ENCODE measurements at regions not wholly inside any gene's neighbourhood (a gene's known extent, or its start where the extent isn't known, plus 50 kb on each side); places are given as distances from the start of the nearest gene placed in this dataset.

- Histone ChIP-seq H3K79me2 (ENCODE audit: insufficient read depth, low read length) (no peaks in the 10 kb centered on the region), H3K27me3 (ENCODE audit: insufficient read depth, low read length) (no peaks in the 10 kb centered on the region), H3K9me2 (ENCODE audit: low read depth, low read length) (no peaks in the 10 kb centered on the region), H3K4me1 (ENCODE audit: insufficient read depth, low read length, severe bottlenecking) (no peaks in the 10 kb centered on the region), H3F3A (ENCODE audit: insufficient read depth, low read length) (no peaks in the 10 kb centered on the region), H3K4me2 (ENCODE audit: low read length) (no peak overlapping the region), H4K20me1 (ENCODE audit: insufficient read depth, low read length) (no peaks in the 10 kb centered on the region), H3K36me3 (ENCODE audit: insufficient read depth, low read length) (no peaks in the 10 kb centered on the region), H3K9me3 (ENCODE audit: low read length) (no peaks in the 10 kb centered on the region), H3K27ac (ENCODE audit: low read depth, low read length, poor library complexity, severe bottlenecking) (no peak overlapping the region), H3K9ac (ENCODE audit: low read length) (no peak overlapping the region), H2AFZ (ENCODE audit: low read length) (no peak overlapping the region), H3K4me3 (ENCODE audit: low read depth, low read length, poor library complexity, severe bottlenecking) (no peak overlapping the region)
- TF ChIP-seq CTCF (IDR thresholded peaks at IDR 0.05; ENCODE audit: low read length) = no peak
- no peak for TF ChIP-seq EZH2 (IDR thresholded peaks at IDR 0.05; ENCODE audit: borderline replicate concordance, low read length)
Measured at GRCh38 chr22:27274770-27275449, 526.6 kb downstream of the MN1 start.

GRCh38 chr22:27278946-27279345 lies 522.6 kb downstream of the MN1 start:
- Histone ChIP-seq H3K4me3 (ENCODE audit: low read depth, low read length, poor library complexity, severe bottlenecking) (no peak overlapping the region), H4K20me1 (ENCODE audit: insufficient read depth, low read length) (no peaks in the 10 kb centered on the region), H3K27me3 (ENCODE audit: insufficient read depth, low read length) (no peaks in the 10 kb centered on the region), H3K4me2 (ENCODE audit: low read length) (no peak overlapping the region), H3K4me1 (ENCODE audit: insufficient read depth, low read length, severe bottlenecking) (no peaks in the 10 kb centered on the region), H3K27ac (ENCODE audit: low read depth, low read length, poor library complexity, severe bottlenecking) (no peak overlapping the region), H3K9me2 (ENCODE audit: low read depth, low read length) (no peaks in the 10 kb centered on the region), H2AFZ (ENCODE audit: low read length) (no peak overlapping the region), H3K36me3 (ENCODE audit: insufficient read depth, low read length) (no peaks in the 10 kb centered on the region), H3K9ac (ENCODE audit: low read length) (no peak overlapping the region), H3K9me3 (ENCODE audit: low read length) (no peaks in the 10 kb centered on the region), H3F3A (ENCODE audit: insufficient read depth, low read length) (no peaks in the 10 kb centered on the region), H3K79me2 (ENCODE audit: insufficient read depth, low read length) (no peaks in the 10 kb centered on the region)
- TF ChIP-seq EZH2 (IDR thresholded peaks at IDR 0.05; ENCODE audit: borderline replicate concordance, low read length) (no peak), CTCF (IDR thresholded peaks at IDR 0.05; ENCODE audit: low read length) (no peak)

GRCh38 chr22:27283240-27283639 lies 518.3 kb downstream of the MN1 start:
- H2AFZ ChIP-seq (ENCODE audit: low read length) = no peak overlapping the region
- TF ChIP-seq EZH2 (IDR thresholded peaks at IDR 0.05; ENCODE audit: borderline replicate concordance, low read length) (no peak), CTCF (IDR thresholded peaks at IDR 0.05; ENCODE audit: low read length) (no peak)

More at GRCh38 chr22:27283240-27283639, 518.3 kb downstream of the MN1 start:
- no peaks in the 10 kb centered on the region for H3K9me2 ChIP-seq (ENCODE audit: low read depth, low read length)
- H3F3A ChIP-seq (ENCODE audit: insufficient read depth, low read length) = no peaks in the 10 kb centered on the region
- H3K36me3 ChIP-seq (ENCODE audit: insufficient read depth, low read length) = no peaks in the 10 kb centered on the region
- no peaks in the 10 kb centered on the region for H3K79me2 ChIP-seq (ENCODE audit: insufficient read depth, low read length)
- no peaks in the 10 kb centered on the region for H4K20me1 ChIP-seq (ENCODE audit: insufficient read depth, low read length)
- no peak overlapping the region for H3K9ac ChIP-seq (ENCODE audit: low read length)
- no peaks in the 10 kb centered on the region for H3K4me1 ChIP-seq (ENCODE audit: insufficient read depth, low read length, severe bottlenecking)
- no peaks in the 10 kb centered on the region for H3K27me3 ChIP-seq (ENCODE audit: insufficient read depth, low read length)
- no peak overlapping the region for H3K4me3 ChIP-seq (ENCODE audit: low read depth, low read length, poor library complexity, severe bottlenecking)
- no peak overlapping the region for H3K4me2 ChIP-seq (ENCODE audit: low read length)
- H3K27ac ChIP-seq (ENCODE audit: low read depth, low read length, poor library complexity, severe bottlenecking) = no peak overlapping the region
- no peaks in the 10 kb centered on the region for H3K9me3 ChIP-seq (ENCODE audit: low read length)

Data from OCI-LY1 (cell line).